ENCODE measurements at regions not wholly inside any gene's neighbourhood (a gene's known extent, or its start where the extent isn't known, plus 50 kb on each side); places are given as distances from the start of the nearest gene placed in this dataset.

DNA sequence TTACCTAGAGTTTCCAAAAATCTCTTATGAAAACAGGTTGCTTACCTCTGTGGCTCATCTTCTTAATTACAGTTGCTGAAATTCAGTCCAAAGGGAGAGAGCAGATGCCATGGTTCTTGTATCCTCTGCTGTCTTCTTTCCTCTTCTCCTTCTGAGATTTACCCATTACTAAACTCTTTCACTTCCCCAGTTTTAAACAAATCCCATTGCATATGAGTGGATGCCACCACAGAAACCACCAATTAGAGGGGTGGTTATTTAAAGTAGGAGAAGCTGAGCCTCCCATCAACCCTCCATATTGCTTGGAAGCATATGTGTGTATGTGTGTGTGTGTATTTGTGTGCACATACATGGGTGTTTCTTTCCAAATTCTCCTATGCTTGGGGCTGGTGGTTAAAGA, 128.5 kb upstream of the KCNK1 start:
- no peak for ATAC-seq
- intact Hi-C loops (cut with DNase I, micrococcal nuclease): no loop called here
- TF ChIP-seq, protein P1, sequence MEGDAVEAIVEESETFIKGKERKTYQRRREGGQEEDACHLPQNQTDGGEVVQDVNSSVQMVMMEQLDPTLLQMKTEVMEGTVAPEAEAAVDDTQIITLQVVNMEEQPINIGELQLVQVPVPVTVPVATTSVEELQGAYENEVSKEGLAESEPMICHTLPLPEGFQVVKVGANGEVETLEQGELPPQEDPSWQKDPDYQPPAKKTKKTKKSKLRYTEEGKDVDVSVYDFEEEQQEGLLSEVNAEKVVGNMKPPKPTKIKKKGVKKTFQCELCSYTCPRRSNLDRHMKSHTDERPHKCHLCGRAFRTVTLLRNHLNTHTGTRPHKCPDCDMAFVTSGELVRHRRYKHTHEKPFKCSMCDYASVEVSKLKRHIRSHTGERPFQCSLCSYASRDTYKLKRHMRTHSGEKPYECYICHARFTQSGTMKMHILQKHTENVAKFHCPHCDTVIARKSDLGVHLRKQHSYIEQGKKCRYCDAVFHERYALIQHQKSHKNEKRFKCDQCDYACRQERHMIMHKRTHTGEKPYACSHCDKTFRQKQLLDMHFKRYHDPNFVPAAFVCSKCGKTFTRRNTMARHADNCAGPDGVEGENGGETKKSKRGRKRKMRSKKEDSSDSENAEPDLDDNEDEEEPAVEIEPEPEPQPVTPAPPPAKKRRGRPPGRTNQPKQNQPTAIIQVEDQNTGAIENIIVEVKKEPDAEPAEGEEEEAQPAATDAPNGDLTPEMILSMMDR (IDR thresholded peaks at IDR 0.05): no peak

DNA sequence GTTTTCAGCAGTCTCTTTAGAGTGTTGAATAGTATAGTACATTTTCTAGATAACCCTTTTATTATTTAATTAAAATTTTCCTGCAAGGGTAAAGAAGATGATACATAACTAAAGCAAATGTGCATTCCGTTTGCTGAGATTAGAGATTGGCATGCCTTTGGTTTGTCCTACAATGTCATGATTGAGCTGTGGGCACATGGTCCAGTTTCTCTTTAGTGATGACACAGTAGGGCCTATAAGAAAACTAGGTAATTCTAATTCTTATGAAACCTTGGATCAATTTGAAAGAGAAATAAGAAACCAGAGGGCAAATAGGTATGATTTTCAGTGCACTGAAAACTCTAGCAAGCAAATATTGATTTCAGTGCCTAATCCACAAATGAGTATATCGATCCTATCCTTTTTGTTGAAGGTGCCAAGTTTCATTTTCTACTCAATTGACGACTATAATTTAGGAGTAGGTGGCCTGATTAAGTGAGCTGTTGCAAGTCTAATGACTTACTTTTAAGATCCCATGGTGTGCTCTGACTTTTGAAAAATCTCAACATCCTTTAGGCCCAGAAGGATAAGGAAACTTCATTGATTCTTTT, 128.0 kb upstream of the KCNK1 start:
- ATAC-seq: no peak
- no peaks in the 10 kb centered on the region for H3K9me3 ChIP-seq

More for the DNA sequence above, 128.5 kb upstream of the KCNK1 start:
- H3K4me1 ChIP-seq (ENCODE audit: low read depth): no peaks in the 10 kb centered on the region
- H3K9me3 ChIP-seq: no peaks in the 10 kb centered on the region
- DNase-seq: no peak
- H3K4me3 ChIP-seq: no peak overlapping the region
- no peaks in the 10 kb centered on the region for H3K36me3 ChIP-seq (ENCODE audit: low read depth)

DNA sequence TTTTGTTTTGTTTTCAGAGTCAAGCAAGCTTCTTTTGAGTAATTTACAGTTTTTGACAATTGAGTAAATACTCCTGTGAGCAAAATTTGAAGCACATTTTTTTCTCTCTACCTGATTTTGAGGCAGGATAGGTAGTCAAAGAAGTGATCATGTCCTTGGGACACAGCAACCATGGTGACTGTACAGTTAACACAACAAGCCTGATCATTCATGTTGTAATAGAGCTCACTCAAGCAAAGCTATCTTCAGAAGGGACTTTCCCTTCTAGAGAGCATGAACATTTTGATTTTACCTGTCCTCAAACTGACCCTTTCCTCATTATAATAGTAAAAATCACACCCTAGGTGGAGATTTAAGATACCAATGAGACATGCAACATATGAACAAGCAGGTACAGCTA, 126.5 kb upstream of the KCNK1 start:
- ATAC-seq (no peak), DNase-seq (no peak)
- Histone ChIP-seq H3K4me1 (ENCODE audit: low read depth) (no peaks in the 10 kb centered on the region), H3K9me3 (no peaks in the 10 kb centered on the region), H3K36me3 (ENCODE audit: low read depth) (no peaks in the 10 kb centered on the region), H3K4me3 (no peak overlapping the region)
- TF ChIP-seq, protein P1 (IDR thresholded peaks at IDR 0.05): no peak
- intact Hi-C loops (cut with DNase I, micrococcal nuclease): no loop called here

More for the DNA sequence above, 128.0 kb upstream of the KCNK1 start:
- DNase-seq: no peak
- no peaks in the 10 kb centered on the region for H3K36me3 ChIP-seq (ENCODE audit: low read depth)
- intact Hi-C loops (cut with DNase I, micrococcal nuclease): no loop called here
- TF ChIP-seq, protein P1 (IDR thresholded peaks at IDR 0.05): no peak
- H3K4me3 ChIP-seq: no peak overlapping the region
- H3K4me1 ChIP-seq (ENCODE audit: low read depth): no peaks in the 10 kb centered on the region

DNA sequence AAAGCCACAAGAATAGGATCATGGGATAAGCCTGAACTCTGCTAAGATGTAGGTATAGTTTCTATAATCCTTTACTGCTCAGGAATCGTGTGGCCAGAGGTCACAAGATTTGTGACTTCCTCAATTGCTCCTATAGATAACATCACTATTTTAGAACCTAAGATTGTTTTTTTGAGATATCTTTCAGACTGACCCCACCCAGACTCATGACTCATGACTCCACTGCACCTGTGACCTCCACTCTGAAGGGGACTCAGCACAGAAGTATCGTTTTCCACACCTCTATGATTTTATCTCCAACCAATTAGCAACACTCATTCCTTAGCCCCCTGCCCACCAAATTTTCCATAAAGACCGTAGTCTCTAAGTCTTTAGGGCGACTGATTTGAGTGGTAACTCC, 124.5 kb upstream of the KCNK1 start:
- Histone ChIP-seq H3K4me1 (ENCODE audit: low read depth) (no peaks in the 10 kb centered on the region), H3K9me3 (no peaks in the 10 kb centered on the region), H3K36me3 (ENCODE audit: low read depth) (no peaks in the 10 kb centered on the region), H3K4me3 (no peak overlapping the region)
- TF ChIP-seq, protein P1 (IDR thresholded peaks at IDR 0.05): no peak
- ATAC-seq: no peak
- intact Hi-C loops (cut with DNase I, micrococcal nuclease): no loop called here
- no peak for DNase-seq

DNA sequence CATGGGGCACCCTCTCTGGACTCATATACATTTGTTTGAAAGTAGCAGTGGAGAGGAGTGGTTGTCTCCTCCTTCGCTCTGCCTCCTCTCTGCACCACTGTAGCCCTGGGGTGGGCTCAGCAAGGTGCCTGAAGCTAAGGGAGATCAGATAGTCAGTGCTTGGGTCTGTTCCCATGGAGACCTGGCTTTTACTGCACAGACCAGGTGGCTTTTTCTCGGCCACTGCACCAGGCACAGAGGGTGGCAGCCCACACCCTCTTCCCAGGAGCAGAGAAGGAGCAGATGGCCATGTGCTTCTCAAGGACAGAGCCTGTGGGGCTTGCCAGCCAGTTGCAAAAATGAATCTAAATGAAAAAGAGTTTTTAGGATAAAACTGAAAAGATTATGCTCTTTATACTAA, 123.4 kb upstream of the KCNK1 start:
- intact Hi-C loops (cut with DNase I, micrococcal nuclease): no loop called here

More for the DNA sequence above, 123.4 kb upstream of the KCNK1 start:
- no peak for ATAC-seq
- H3K4me3 ChIP-seq: no peak overlapping the region
- H3K36me3 ChIP-seq (ENCODE audit: low read depth): no peaks in the 10 kb centered on the region
- DNase-seq: no peak
- TF ChIP-seq, protein P1 (IDR thresholded peaks at IDR 0.05): no peak
- H3K9me3 ChIP-seq: no peaks in the 10 kb centered on the region
- H3K4me1 ChIP-seq (ENCODE audit: low read depth): no peaks in the 10 kb centered on the region
